Activated CD8-positive, alpha-beta T cell treated with anti-CD3 and anti-CD28 coated beads for 36 hours (primary cell): ENCODE measurements at regions not wholly inside any gene's neighbourhood (a gene's known extent, or its start where the extent isn't known, plus 50 kb on each side); places are given as distances from the start of the nearest gene placed in this dataset.
"Not testable (repeated sequence)": the region's sequence is repeated elsewhere in the genome, so short reads cannot be mapped to it uniquely, and the experiment has no call there.

Experiments used
- ATAC-seq: fragments of 200-7000 bp; cut with Tn5 transposase; one replicate; pipeline ENCODE4 v1.10.0; 2021; ENCODE audit warnings: mild to moderate bottlenecking, moderate library complexity
- CTCF ChIA-PET: fragments of 350-600 bp; sonication (Branson Sonifier 250); formaldehyde crosslinking; loops from one replicate; lab custom pipeline; 2021; ENCODE audit warnings: antibody characterized with exemption; lab: Charles Lee
- POLR2A ChIA-PET: fragments of 350-600 bp; sonication (Branson Sonifier 250); formaldehyde crosslinking; loops from one replicate; lab custom pipeline; 2021; ENCODE audit warnings: antibody characterized with exemption; lab: Charles Lee
- DNase-seq: peaks from one replicate; pipeline ENCODE4 v3.0.0-alpha.2; 2020
- H3K27ac Mint-ChIP-seq: one replicate; pipeline ENCODE4 v1.8.0; 2021; ENCODE audit warnings: mild to moderate bottlenecking, mixed read lengths
- H3K27me3 Mint-ChIP-seq: one replicate; pipeline ENCODE4 v1.8.0; 2021; ENCODE audit warnings: mixed read lengths
- H3K36me3 Mint-ChIP-seq: one replicate; pipeline ENCODE4 v1.8.0; 2021; ENCODE audit warnings: low read depth, mixed read lengths
- H3K4me1 Mint-ChIP-seq: one replicate; pipeline ENCODE4 v1.8.0; 2021; ENCODE audit warnings: low read depth, mixed read lengths
- H3K4me3 Mint-ChIP-seq: one replicate; pipeline ENCODE4 v1.8.0; 2021; ENCODE audit warnings: mild to moderate bottlenecking, moderate library complexity, mixed read lengths
- H3K9me3 Mint-ChIP-seq: one replicate; pipeline ENCODE4 v1.8.0; 2021; ENCODE audit warnings: mixed read lengths
- intact Hi-C: fragments of 100-400 bp; cut with micrococcal nuclease; formaldehyde crosslinking; loops from one replicate; pipeline ENCODE4 v1.10.0; 2022
- TF ChIP-seq, protein P1 (sequence below): fragments of 200-600 bp; IDR thresholded peaks from one replicate; pipeline ENCODE4 v1.8.0; 2022; ENCODE audit warnings: antibody characterized with exemption, mild to moderate bottlenecking

DNA sequence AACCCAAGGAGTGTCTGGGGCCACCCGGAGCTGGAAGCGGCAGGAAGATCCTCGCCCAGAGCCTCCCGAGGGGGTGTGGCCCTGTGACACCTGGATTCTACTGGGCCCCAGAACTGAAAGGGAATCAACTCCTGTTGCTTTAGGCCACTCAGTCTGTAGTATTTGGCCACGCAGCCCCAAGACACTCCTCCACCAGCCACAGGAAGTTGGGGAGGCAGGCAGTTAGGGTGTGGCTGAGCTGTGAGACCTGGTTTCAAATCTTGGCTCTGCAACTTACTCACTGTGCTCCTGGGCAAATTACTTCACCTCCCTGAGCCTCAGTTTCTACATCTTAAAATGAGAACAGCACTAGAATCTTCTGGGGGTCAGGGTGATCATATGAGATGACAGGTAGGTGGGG lies 119.8 kb upstream of the PPP1R26 start:
- Mint-ChIP-seq H3K4me1 (no peaks in the 10 kb centered on the region), H3K36me3 (no peaks in the 10 kb centered on the region), H3K4me3 (no peak overlapping the region), H3K27me3 (no peaks in the 10 kb centered on the region), H3K9me3 (no peaks in the 10 kb centered on the region), H3K27ac (no peak overlapping the region)
- POLR2A ChIA-PET = no interaction called here
- CTCF ChIA-PET = no interaction called here
- DNase-seq (no peak), ATAC-seq (no peak)
- TF ChIP-seq, protein P1, sequence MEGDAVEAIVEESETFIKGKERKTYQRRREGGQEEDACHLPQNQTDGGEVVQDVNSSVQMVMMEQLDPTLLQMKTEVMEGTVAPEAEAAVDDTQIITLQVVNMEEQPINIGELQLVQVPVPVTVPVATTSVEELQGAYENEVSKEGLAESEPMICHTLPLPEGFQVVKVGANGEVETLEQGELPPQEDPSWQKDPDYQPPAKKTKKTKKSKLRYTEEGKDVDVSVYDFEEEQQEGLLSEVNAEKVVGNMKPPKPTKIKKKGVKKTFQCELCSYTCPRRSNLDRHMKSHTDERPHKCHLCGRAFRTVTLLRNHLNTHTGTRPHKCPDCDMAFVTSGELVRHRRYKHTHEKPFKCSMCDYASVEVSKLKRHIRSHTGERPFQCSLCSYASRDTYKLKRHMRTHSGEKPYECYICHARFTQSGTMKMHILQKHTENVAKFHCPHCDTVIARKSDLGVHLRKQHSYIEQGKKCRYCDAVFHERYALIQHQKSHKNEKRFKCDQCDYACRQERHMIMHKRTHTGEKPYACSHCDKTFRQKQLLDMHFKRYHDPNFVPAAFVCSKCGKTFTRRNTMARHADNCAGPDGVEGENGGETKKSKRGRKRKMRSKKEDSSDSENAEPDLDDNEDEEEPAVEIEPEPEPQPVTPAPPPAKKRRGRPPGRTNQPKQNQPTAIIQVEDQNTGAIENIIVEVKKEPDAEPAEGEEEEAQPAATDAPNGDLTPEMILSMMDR = no peak
- intact Hi-C loops = no loop called here

DNA sequence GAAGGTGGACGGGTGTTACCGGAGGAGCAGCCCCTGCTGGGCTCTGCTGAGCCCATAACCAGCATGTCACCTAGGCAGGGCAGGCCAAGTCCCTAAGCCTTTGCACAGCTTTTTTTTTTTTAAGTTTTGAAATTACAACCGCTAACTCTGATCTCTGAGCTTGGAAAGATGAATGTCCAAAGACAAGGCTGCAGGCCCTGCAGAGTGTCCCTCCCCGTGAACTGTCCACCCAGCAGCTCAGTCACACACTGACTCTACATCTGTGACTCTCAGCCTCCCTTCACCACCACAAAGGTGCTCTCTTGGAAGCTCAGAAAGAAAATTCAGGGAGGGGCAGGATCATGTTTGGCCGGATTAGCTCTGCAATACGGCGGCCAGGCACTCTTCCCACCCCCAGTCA lies 119.0 kb upstream of the PPP1R26 start:
- Mint-ChIP-seq H3K36me3 (no peaks in the 10 kb centered on the region), H3K4me3 (no peak overlapping the region), H3K9me3 (no peaks in the 10 kb centered on the region), H3K4me1 (no peaks in the 10 kb centered on the region), H3K27me3 (no peaks in the 10 kb centered on the region), H3K27ac (no peak overlapping the region)
- POLR2A ChIA-PET = no interaction called here
- ATAC-seq = no peak
- CTCF ChIA-PET = no interaction called here
- TF ChIP-seq, protein P1 = no peak
- no peak for DNase-seq
- intact Hi-C loops = no loop called here

DNA sequence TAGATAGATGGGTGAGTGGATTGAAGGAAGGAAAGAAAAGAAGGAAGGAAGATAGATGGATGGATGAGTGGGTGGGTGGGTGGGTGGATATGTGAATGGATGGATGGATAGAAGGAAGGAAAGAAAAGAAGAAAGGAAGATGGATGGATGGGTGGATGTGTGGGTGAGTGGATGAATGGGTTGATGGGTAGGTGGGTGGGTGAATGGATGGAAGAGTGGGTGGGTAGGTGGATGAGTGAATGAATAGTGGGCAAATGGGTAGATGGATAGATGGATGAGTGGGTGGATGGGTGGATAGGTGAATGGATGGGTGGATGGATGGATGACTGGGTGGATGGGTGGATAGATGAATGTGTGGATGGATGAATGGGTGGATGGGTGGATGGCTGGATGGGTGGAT lies 117.9 kb upstream of the PPP1R26 start:
- H3K9me3 Mint-ChIP-seq, POLR2A ChIA-PET, DNase-seq, H3K4me1 Mint-ChIP-seq, intact Hi-C loops, ATAC-seq, H3K27me3 Mint-ChIP-seq, CTCF ChIA-PET, H3K36me3 Mint-ChIP-seq, H3K27ac Mint-ChIP-seq, H3K4me3 Mint-ChIP-seq: not testable (repeated sequence)

DNA sequence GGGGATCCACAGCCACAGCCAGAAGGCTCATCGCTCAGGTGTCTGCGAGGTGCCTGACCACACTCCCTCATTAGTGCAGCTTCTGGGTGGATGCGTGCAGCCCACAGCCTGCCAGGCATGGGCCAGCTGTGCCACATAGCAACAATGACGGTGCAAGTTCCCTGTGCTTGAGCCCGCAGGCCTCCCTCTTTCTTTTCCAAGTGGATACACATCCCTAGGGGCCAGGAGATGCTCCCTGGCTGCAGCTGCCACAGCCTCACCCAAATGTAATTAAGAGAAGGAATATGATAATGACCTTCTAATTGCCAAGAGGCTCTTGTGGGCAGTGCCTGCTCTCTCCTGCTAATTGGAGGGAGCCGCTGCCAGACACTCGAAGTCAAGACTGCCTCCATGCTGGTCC lies 116.0 kb upstream of the PPP1R26 start:
- Mint-ChIP-seq H3K27ac (no peak overlapping the region), H3K4me1 (no peaks in the 10 kb centered on the region), H3K4me3 (no peak overlapping the region), H3K9me3 (no peaks in the 10 kb centered on the region), H3K27me3 (no peaks in the 10 kb centered on the region), H3K36me3 (no peaks in the 10 kb centered on the region)
- ChIA-PET CTCF (no interaction called here), POLR2A (no interaction called here)
- TF ChIP-seq, protein P1 = no peak
- intact Hi-C loops = no loop called here
- no peak for DNase-seq
- no peak for ATAC-seq

DNA sequence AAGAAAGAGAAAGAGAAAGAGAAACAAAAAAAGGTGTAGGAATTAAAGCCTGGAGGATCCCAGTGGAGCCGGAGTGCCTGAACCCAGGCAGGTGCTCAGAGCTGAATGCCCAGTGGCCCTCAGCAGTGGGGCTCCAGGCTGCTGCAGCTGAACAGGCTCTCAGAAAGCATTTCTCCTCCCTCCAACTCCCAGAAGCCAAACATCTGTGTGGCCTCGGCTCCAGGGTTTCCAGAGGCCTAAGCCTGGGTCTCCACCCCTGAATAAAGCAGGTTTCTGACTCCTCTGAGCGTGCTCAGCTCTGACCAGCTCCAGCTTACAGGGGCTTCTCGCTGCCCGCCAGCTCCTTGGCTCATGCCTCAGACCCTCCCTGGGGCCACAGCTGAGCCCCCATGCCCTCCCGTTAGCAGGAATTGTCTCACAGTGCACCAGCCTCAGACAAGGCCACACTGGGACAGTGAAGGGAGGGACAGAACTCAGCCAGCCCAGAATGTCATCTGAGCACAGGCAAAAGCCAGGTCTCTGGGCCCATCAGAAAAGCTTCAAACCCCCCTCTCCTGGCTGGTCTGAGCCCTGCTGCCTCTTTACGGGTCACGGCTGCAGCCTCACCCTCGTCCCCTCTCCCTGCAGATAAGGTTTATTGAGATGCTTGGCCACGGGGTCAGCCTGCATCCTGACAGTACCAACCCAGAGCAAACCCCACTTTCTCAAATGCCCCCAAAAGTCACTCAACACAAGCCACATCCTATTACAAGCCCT lies 114.4 kb upstream of the PPP1R26 start:
- no peak overlapping the region for H3K27ac Mint-ChIP-seq
- ChIA-PET POLR2A (no interaction called here), CTCF (no interaction called here)
- no peaks in the 10 kb centered on the region for H3K36me3 Mint-ChIP-seq
- no peaks in the 10 kb centered on the region for H3K4me1 Mint-ChIP-seq
- H3K27me3 Mint-ChIP-seq = no peaks in the 10 kb centered on the region
- H3K9me3 Mint-ChIP-seq = no peaks in the 10 kb centered on the region
- ATAC-seq (no peak), DNase-seq (no peak)
- TF ChIP-seq, protein P1 = no peak
- intact Hi-C loops = no loop called here
- H3K4me3 Mint-ChIP-seq = no peak overlapping the region
